DMS53 (cell line): ENCODE measurements at regions not wholly inside any gene's neighbourhood (a gene's known extent, or its start where the extent isn't known, plus 50 kb on each side); places are given as distances from the start of the nearest gene placed in this dataset.
A peak's percentile ranks its signal among the peaks of the same experiment; 100 is the strongest.

Source experiments
- DNase-seq: peaks from one replicate; lab custom pipeline; 2025; lab: John Stamatoyannopoulos, UW

DNA sequence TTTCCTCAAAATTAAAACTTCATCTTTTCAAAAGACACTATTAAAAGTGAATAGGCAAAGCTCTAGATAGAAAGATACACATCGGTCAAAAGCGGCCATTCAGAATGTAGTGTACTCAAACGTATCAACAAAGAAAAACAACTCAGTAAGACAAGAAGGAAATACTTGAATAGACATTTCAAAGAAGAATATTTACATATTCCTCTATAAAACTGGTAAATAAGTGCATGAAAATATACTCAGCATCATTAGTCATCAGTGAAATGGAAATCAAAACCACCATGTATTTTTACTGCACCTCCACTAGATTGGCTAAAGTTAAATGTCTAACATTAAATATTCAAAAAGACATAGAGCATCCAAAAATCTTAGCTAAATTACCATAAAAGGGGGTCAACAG lies 551.1 kb upstream of the SORCS1 start:
- no peak for DNase-seq

GRCh38 chr10:107708981-107709380 lies 544.5 kb upstream of the SORCS1 start:
- no peak for DNase-seq

- no peak for DNase-seq
Observed at GRCh38 chr10:107706096-107706725, 541.7 kb upstream of the SORCS1 start.

DNA sequence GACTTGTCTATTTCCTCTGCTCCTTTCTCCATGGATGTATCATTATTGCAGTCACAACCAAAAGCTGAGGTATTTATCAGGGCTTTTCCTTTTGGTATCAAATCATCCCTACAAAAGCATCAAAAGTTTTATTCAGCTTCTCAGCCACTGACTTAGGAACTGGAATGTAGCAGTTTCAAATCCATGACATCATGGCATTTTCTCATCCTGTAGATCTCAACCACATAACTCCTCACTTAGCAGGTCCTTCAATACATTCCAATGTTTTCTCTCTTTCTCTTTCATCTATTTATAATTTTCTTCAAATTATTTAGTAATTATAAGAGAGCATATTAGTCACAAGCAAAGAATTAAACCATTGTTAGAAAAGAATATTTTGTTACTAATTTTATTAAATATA lies 537.4 kb upstream of the SORCS1 start:
- DNase-seq = no peak

DNA sequence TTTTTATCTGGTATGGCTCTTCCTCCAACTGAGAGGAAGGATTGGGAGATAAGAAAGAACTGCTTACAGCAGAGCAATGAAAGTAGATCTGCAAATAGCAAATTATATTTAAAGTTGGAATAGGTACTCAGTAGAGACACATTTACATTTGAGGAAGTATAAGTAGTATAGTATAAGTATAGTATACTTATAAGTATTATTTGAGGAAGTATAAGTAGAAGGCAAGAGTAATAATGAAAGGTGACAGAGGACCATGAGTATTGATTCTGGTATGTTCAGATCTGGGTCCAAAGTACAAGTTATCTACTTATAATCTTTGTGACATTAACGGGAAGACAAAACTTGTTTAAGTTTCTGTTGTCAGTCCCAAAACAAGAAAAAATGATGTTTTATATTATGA lies 527.6 kb upstream of the SORCS1 start:
- no peak for DNase-seq

DNA sequence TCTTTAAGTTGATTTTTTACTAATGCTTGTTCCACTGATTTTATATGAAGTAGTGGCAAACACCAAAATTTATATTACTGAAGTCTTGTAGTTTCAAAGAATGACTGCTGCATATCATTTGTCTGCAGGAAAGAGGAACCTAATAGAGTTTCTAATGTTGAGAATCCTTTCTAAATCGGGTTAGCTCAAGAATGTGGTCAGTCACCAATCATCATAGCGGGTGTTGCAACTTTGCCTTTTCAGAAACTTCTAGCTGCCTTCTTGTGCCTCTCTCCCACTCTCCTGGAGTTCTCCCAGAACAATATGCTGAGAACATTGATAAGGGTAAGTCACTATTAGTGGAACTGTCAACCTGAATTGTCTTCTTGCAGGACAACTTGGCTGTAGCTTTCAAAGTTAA lies 524.8 kb upstream of the SORCS1 start:
- no peak for DNase-seq

DNA sequence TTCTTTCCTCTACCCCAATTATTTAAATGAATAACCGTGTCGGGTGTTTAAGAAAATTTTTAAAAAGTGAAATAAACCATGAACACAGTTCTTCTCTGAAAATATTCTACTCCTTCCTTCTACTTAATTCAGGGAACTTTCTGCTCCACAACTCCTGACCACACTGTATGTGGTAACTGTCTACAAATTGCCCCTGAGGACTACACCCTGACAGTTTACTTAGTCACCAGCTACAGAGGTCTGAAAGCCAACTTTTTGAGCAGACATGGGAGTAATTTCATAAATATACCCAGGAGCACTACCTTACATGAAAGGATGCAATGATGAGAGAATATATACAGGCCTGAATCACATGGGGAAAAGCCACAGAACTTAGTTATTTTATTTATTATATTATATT lies 523.2 kb upstream of the SORCS1 start:
- no peak for DNase-seq

GRCh38 chr10:107686095-107686494 lies 521.6 kb upstream of the SORCS1 start:
- no peak for DNase-seq

GRCh38 chr10:107671960-107672359 lies 507.5 kb upstream of the SORCS1 start:
- no peak for DNase-seq

DNA sequence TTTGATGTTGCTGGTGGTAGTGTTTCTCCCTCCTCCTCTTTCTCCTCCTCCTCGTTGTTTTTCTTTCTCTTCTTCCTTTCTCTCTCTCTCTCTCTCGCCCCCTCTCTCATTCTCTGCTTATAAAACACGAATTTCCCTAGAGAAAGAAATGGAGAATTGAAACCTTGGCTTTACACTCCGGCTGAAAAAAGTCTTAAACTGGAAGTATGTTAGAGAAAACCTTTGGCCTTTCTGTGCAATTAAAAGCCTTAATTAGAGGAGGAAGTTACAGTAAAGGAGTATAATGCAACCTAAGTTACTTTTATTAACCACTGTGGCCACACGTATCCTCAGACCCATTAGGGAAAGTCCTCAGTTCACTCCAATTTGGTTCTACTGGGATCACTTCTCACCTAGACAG lies 501.7 kb upstream of the SORCS1 start:
- no peak for DNase-seq

- DNase-seq = no peak
Observed at GRCh38 chr10:107665459-107665858, 501.0 kb upstream of the SORCS1 start.

DNA sequence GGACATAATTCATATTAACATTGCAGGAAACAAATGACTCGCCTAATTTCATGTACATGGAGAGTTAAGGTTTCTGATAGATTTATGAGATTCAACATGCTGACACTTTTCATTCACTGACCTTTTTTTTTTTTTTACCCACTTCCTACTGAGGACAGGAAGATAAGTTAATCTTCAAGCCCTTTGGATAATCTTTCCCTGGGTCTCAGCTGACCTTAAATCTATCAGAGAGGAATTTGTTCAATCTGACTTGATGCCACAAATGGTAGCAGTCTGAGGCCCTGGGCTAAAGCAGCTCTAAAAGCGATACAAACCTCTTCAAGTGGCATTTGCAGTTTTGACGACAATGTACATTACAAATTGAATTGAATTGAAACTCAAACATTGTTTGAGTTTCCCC lies 493.3 kb upstream of the SORCS1 start:
- no peak for DNase-seq

DNA sequence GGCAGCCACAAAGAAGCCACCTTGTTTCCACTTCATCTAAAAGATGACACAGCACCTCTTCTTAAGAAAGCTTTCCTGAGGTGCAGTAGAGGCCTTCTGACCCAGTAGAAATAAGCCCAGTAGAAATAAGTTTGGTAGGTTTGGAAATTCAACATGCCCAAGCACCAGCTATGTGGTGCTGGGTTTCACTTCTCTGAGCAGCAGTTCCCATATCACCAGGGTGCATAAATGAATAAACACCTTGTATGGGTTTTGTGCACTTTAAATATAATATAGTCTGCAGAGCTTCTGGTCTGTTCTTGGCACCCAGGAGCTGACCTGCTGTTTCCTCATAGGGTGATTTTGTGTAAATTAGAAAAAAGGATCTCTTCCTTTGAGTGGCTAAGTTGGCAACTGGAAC lies 492.4 kb upstream of the SORCS1 start:
- no peak for DNase-seq

GRCh38 chr10:107653832-107654287 lies 489.4 kb upstream of the SORCS1 start:
- peak; percentile 43 for DNase-seq

GRCh38 chr10:107650939-107651338 lies 486.4 kb upstream of the SORCS1 start:
- DNase-seq = no peak

DNA sequence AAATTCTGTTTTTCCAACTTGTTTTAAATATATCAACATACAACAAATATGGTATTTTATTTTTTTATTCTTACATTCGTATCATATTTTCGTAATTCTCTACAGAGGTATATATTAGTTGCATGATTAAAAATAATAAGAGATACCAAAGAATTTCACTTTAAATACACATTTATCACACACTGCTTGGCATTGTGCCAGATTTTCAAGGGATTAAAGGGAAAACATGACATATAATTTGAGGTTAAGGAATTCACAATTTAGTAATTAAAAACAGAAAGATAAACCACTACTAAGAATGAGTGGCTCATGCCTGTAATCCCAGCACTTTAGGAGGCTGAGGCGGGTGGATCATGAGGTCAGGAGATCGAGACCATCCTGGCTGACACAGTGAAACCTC lies 484.7 kb upstream of the SORCS1 start:
- no peak for DNase-seq

GRCh38 chr10:107647462-107647861 lies 483.0 kb upstream of the SORCS1 start:
- DNase-seq = no peak

DNA sequence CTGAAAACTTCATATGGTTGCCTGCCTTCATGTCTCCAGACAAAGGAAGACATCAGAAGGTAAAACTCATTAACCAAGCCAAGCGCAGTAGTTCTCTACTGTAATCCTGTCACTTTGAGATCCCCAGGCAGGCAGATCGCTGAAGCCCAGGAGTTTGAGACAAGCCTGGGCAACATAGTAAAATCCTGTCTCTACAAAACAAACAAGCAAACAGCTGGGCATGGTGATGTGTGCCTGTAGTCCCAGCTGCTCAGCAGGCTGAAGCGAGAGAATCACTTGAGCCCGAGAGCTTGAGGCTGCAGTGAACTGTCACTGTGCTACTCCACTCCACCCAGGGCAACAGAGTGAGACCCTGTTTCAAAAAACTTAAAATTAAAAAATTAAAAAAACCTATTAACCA lies 467.4 kb upstream of the SORCS1 start:
- peak; percentile 48 for DNase-seq

DNA sequence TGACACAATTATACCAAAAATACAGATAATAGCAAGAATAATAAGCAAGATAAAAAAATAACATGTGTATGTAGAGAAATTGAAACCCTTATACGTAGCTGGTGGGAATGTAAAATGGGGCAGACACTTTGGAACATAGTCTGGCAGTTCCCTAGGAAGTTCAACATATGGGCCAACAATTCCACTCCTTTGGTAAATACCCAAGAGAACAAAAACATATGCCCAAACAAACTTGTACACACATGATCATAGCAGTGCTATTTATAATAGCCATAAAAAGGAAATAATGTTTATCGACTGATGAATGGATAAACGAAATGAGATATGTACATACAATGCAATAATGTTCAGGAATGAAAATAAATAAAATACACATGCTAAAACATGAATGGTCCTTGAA lies 462.4 kb upstream of the SORCS1 start:
- no peak for DNase-seq

GRCh38 chr10:107623292-107623691 lies 458.8 kb upstream of the SORCS1 start:
- no peak for DNase-seq

DNA sequence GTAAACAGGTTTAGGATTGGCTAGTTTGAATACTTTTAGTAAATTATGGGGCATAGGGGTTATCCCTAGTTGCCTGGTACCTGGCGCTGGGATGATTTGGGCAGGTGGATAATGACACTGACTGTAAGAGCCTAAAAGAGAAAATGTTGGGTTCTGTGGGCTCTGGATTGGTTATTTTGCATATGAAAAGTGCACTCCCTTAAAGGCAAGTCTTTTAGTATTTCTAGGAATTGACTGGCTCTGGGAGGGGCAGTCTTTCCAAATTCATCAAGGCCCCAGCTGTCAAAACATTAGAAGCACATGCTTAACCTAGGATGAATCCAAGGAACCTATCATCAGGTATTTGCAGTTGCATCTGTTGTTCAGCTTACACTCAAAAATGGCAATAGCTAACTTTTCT lies 454.6 kb upstream of the SORCS1 start:
- no peak for DNase-seq

DNA sequence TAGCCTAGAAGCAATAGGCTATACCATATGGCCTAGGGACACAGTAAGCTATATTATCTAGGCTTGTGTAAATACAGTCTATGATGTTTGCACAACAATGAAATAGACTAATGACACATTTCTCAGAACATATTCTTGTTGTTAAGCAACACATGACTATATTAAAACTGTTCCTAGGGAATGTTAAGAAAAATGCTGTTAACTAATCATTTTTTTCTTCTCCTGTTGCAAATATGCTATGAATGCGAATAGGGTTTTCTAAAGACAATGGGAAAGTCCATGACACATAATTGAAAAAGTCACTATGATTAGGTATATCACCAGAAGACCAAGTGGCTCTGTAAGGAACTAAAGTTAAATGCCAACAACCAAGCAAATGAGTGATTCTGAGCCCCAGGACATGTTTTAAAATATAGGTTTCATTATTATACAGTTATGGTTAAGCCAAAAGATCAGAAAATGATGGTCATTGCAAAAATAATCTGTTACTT lies 454.0 kb upstream of the SORCS1 start:
- DNase-seq = peak; percentile 24

- DNase-seq = no peak
Observed at GRCh38 chr10:107616463-107617410, 452.2 kb upstream of the SORCS1 start.
